Hematopoietic multipotent progenitor cell treated with erythropoietin and hydrocortisone succinate and interleukin-3 and kit ligand, for 8 days (in vitro differentiated cells): ENCODE measurements at regions not wholly inside any gene's neighbourhood (a gene's known extent, or its start where the extent isn't known, plus 50 kb on each side); places are given as distances from the start of the nearest gene placed in this dataset.
"Not testable (repeated sequence)": the region's sequence is repeated elsewhere in the genome, so short reads cannot be mapped to it uniquely, and the experiment has no call there.

Experiments used
- DNase-seq: peaks from one replicate; pipeline ENCODE4 v3.0.0-alpha.2; 2015

GRCh38 chr5:29568028-29568427 lies 1625.5 kb upstream of the CDH6 start:
- peak; percentile 94 for DNase-seq

- no peak for DNase-seq
Observed at GRCh38 chr5:29561564-29561963, 1631.9 kb upstream of the CDH6 start.

- no peak for DNase-seq
Observed at GRCh38 chr5:29550523-29550922, 1643.0 kb upstream of the CDH6 start.

- no peak for DNase-seq
Observed at GRCh38 chr5:29548262-29548661, 1645.2 kb upstream of the CDH6 start.

GRCh38 chr5:29547236-29547865 lies 1646.1 kb upstream of the CDH6 start:
- peak; percentile 46 for DNase-seq

GRCh38 chr5:29543501-29543900 lies 1650.0 kb upstream of the CDH6 start:
- no peak for DNase-seq

GRCh38 chr5:29524227-29524626 lies 1669.3 kb upstream of the CDH6 start:
- DNase-seq = no peak

GRCh38 chr5:29518176-29518575 lies 1675.3 kb upstream of the CDH6 start:
- DNase-seq = no peak

GRCh38 chr5:29516224-29516623 lies 1677.3 kb upstream of the CDH6 start:
- DNase-seq = no peak

- DNase-seq = no peak
Observed at GRCh38 chr5:29508131-29508530, 1685.4 kb upstream of the CDH6 start.

- no peak for DNase-seq
Observed at GRCh38 chr5:29504411-29504810, 1689.1 kb upstream of the CDH6 start.

GRCh38 chr5:29498860-29499259 lies 1694.6 kb upstream of the CDH6 start:
- no peak for DNase-seq

GRCh38 chr5:29498412-29498811 lies 1695.1 kb upstream of the CDH6 start:
- no peak for DNase-seq

GRCh38 chr5:29485333-29485732 lies 1708.2 kb upstream of the CDH6 start:
- no peak for DNase-seq

GRCh38 chr5:29469581-29469980 lies 1723.9 kb upstream of the CDH6 start:
- DNase-seq = no peak

GRCh38 chr5:29462241-29462640 lies 1731.2 kb upstream of the CDH6 start:
- DNase-seq = no peak

GRCh38 chr5:29460971-29461559 lies 1732.4 kb upstream of the CDH6 start:
- no peak for DNase-seq

- DNase-seq = not testable (repeated sequence)
Observed at GRCh38 chr5:29451004-29451403, 1742.5 kb upstream of the CDH6 start.

- no peak for DNase-seq
Observed at GRCh38 chr5:29414681-29415080, 1778.8 kb upstream of the CDH6 start.

- no peak for DNase-seq
Observed at GRCh38 chr5:29412979-29413378, 1780.5 kb upstream of the CDH6 start.

GRCh38 chr5:29402270-29402669 lies 1791.2 kb upstream of the CDH6 start:
- DNase-seq = no peak

GRCh38 chr5:29389993-29390392 lies 1803.5 kb upstream of the CDH6 start:
- no peak for DNase-seq

- DNase-seq = no peak
Observed at GRCh38 chr5:29387384-29387783, 1806.1 kb upstream of the CDH6 start.

GRCh38 chr5:29382780-29383179 lies 1810.7 kb upstream of the CDH6 start:
- DNase-seq = no peak

GRCh38 chr5:29380029-29380428 lies 1813.5 kb upstream of the CDH6 start:
- no peak for DNase-seq
